Panc1 (cell line): ENCODE measurements at regions not wholly inside any gene's neighbourhood (a gene's known extent, or its start where the extent isn't known, plus 50 kb on each side); places are given as distances from the start of the nearest gene placed in this dataset.

Experiments used
- ATAC-seq: fragments of 200-7000 bp; cut with Tn5 transposase; 2 replicates; pipeline ENCODE4 v1.9.1; 2020; ENCODE audit warnings: mild to moderate bottlenecking, moderate library complexity
- BruUV-seq: library from RNA; stranded (reverse); fragments of 400-500 nt; replicated peaks from 2 replicates; lab custom pipeline; 2021; lab: Mats Ljungman, UMichigan
- CTCF ChIA-PET: fragments of 300-600 bp; sonication (Branson Sonifier 250); formaldehyde crosslinking; loops from one replicate; lab custom pipeline; 2022; ENCODE audit warnings: antibody characterized with exemption; lab: Charles Lee
- POLR2A ChIA-PET: fragments of 300-600 bp; sonication (Branson Sonifier 250); formaldehyde crosslinking; loops from one replicate; lab custom pipeline; 2022; ENCODE audit warnings: antibody characterized with exemption; lab: Charles Lee
- DNase-seq: peaks from one replicate; pipeline ENCODE4 v3.0.0-alpha.2; 2010; ENCODE audit warnings: low read depth, low spot score
- H3K27ac ChIP-seq: 2 replicates; pipeline ENCODE4 v1.5.1; 2011; ENCODE audit warnings: mild to moderate bottlenecking, low read length, inconsistent platforms
- H3K27me3 ChIP-seq: fragments of 200-500 bp; sonication (Bioruptor generic); 2 replicates; pipeline ENCODE4 v1.6.0; 2014; ENCODE audit warnings: low read length, inconsistent platforms; ENCODE audit not compliant: control insufficient read depth, insufficient read depth
- H3K36me3 ChIP-seq: fragments of 200-500 bp; sonication (Bioruptor generic); 2 replicates; pipeline ENCODE4 v1.5.1; 2014; ENCODE audit warnings: inconsistent platforms, mild to moderate bottlenecking, low read length, moderate library complexity; ENCODE audit not compliant: control insufficient read depth, insufficient read depth
- H3K4me1 ChIP-seq: 2 replicates; pipeline ENCODE4 v1.5.1; 2011; ENCODE audit warnings: inconsistent platforms, mild to moderate bottlenecking, low read length, moderate library complexity; ENCODE audit not compliant: control insufficient read depth, insufficient read depth
- H3K4me3 ChIP-seq, 2 experiments: 2 replicates each; pipeline ENCODE4 v1.5.1; 2011 to 2012; ENCODE audit warnings: low read depth in 2 of 2, low read length in 2 of 2, mild to moderate bottlenecking in 2 of 2, inconsistent platforms in 1 of 2, moderate library complexity in 1 of 2
- H3K9me3 ChIP-seq: fragments of 200-500 bp; sonication (Bioruptor generic); 2 replicates; pipeline ENCODE4 v1.5.1; 2014; ENCODE audit warnings: low read depth, mild to moderate bottlenecking, inconsistent platforms, low read length, moderate library complexity; ENCODE audit not compliant: control insufficient read depth, insufficient read depth
- CTCF ChIP-seq: fragments of 450-650 bp; IDR thresholded peaks from 2 replicates; pipeline ENCODE4 v1.5.1; 2017; ENCODE audit warnings: mild to moderate bottlenecking
- POLR2AphosphoS5 ChIP-seq: IDR thresholded peaks from 2 replicates; pipeline ENCODE4 v1.6.1; 2012; ENCODE audit warnings: mild to moderate bottlenecking, low read depth, low read length, moderate library complexity
- REST ChIP-seq, 2 experiments: IDR thresholded peaks; 2 replicates each; pipeline ENCODE4 v1.6.1; 2011 to 2012; ENCODE audit warnings: low read depth in 2 of 2, control low read depth in 1 of 2, low read length in 1 of 2, mild to moderate bottlenecking in 1 of 2, moderate library complexity in 1 of 2; ENCODE audit not compliant: insufficient read depth in 1 of 2
- SIN3A ChIP-seq: IDR thresholded peaks from 2 replicates; pipeline ENCODE4 v1.6.1; 2012; ENCODE audit warnings: low read depth, mild to moderate bottlenecking, low read length, moderate library complexity, borderline replicate concordance; ENCODE audit not compliant: insufficient read depth
- TCF7L2 ChIP-seq: IDR thresholded peaks from 2 replicates; pipeline ENCODE4 v1.6.1; 2011; ENCODE audit warnings: mild to moderate bottlenecking, low read depth, low read length, inconsistent platforms
- in situ Hi-C: cut with HindIII; loops from 2 replicates; pipeline ENCODE4 v1.10.0; 2016; ENCODE audit warnings: low sequenced_read_pairs, low pct_unique_long_range_greater_than_20kb
- intact Hi-C: fragments of 100-400 bp; cut with micrococcal nuclease; formaldehyde crosslinking; loops from one replicate; pipeline ENCODE4 v1.10.0; 2022; ENCODE audit not compliant: unreplicated experiment

- ChIA-PET POLR2A (no interaction called here), CTCF (no interaction called here)
- H3K36me3 ChIP-seq = no peaks in the 10 kb centered on the region
Observed at GRCh38 chr18:39480494-39481195, 1915.0 kb upstream of the CELF4 start.

GRCh38 chr18:39464006-39464405 lies 1898.4 kb upstream of the CELF4 start:
- in situ Hi-C loops = no loop called here
- no TSS peak for BruUV-seq
- POLR2A ChIA-PET = no interaction called here

More at GRCh38 chr18:39480494-39481195, 1915.0 kb upstream of the CELF4 start:
- Histone ChIP-seq H3K9me3 (no peaks in the 10 kb centered on the region), H3K27ac (no peak overlapping the region), H3K27me3 (no peaks in the 10 kb centered on the region), H3K4me3 (no peak overlapping the region), H3K4me1 (no peaks in the 10 kb centered on the region)
- TF ChIP-seq POLR2AphosphoS5 = no peak
- no peak for TF ChIP-seq CTCF
- TF ChIP-seq REST (IDR thresholded peaks at IDR 0.05; ENCODE audit: insufficient read depth in 1 of 2, low read depth in 2 of 2, low read length in 1 of 2) = no peak
- ATAC-seq (no peak), DNase-seq (no peak)
- no TSS peak for BruUV-seq
- in situ Hi-C loops = no loop called here
- intact Hi-C loops = no loop called here

More at GRCh38 chr18:39464006-39464405, 1898.4 kb upstream of the CELF4 start:
- DNase-seq = no peak
- intact Hi-C loops = no loop called here
- Histone ChIP-seq H3K4me3 (no peak overlapping the region), H3K9me3 (no peaks in the 10 kb centered on the region), H3K4me1 (no peaks in the 10 kb centered on the region), H3K27ac (no peak overlapping the region), H3K36me3 (no peaks in the 10 kb centered on the region), H3K27me3 (no peaks in the 10 kb centered on the region)
- TF ChIP-seq TCF7L2 (no peak), POLR2AphosphoS5 (no peak), REST (IDR thresholded peaks at IDR 0.05; ENCODE audit: insufficient read depth in 1 of 2, low read depth in 2 of 2, low read length in 1 of 2) (no peak), SIN3A (no peak), CTCF (no peak)
- CTCF ChIA-PET = no interaction called here
- ATAC-seq = no peak
